Stomach (tissue), 4 donors: ENCODE measurements at regions not wholly inside any gene's neighbourhood (a gene's known extent, or its start where the extent isn't known, plus 50 kb on each side); places are given as distances from the start of the nearest gene placed in this dataset.

Experiments
- EP300 ChIP-seq: sonication (generic); formaldehyde crosslinking; IDR thresholded peaks from one replicate; pipeline ENCODE4 v1.6.1; 2017; ENCODE audit warnings: antibody characterized with exemption
- POLR2A ChIP-seq, 4 donors: fragments of 450-650 bp; IDR thresholded peaks; one replicate each; pipeline ENCODE4 v1.6.1; 2016; ENCODE audit warnings: antibody characterized with exemption in 4 of 4, control low read depth in 2 of 4, mild to moderate bottlenecking in 1 of 4, moderate library complexity in 1 of 4
- TF ChIP-seq, protein P1 (sequence below), 7 experiments: fragments of 450-650 bp in 4 of 7; fragments of 200-600 bp in 3 of 7; sonication (generic) in 3 of 7; IDR thresholded peaks; one replicate each; pipeline ENCODE4 v1.5.1; 2016 to 2019; ENCODE audit warnings: antibody characterized with exemption in 7 of 7, control low read depth in 2 of 7, mild to moderate bottlenecking in 1 of 7

DNA sequence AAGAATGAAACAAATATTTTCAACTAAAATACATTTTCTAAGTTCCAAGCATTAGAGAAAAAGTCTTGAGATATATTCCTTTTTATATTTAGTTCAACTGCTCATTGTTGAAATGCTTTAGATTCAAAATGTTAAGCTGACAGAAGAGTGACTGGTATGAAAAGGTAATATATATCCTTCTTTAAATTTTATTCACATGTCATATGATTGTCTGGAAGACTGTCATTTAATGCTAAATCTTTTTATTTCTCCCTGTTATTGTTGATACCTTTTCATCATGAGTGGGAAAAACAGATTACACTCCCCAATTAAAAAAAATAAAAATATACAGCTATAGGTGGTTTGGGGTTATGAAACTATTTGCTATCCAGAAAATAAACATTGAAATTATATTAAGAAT lies 965.4 kb downstream of the JRKL start:
- TF ChIP-seq, protein P1, sequence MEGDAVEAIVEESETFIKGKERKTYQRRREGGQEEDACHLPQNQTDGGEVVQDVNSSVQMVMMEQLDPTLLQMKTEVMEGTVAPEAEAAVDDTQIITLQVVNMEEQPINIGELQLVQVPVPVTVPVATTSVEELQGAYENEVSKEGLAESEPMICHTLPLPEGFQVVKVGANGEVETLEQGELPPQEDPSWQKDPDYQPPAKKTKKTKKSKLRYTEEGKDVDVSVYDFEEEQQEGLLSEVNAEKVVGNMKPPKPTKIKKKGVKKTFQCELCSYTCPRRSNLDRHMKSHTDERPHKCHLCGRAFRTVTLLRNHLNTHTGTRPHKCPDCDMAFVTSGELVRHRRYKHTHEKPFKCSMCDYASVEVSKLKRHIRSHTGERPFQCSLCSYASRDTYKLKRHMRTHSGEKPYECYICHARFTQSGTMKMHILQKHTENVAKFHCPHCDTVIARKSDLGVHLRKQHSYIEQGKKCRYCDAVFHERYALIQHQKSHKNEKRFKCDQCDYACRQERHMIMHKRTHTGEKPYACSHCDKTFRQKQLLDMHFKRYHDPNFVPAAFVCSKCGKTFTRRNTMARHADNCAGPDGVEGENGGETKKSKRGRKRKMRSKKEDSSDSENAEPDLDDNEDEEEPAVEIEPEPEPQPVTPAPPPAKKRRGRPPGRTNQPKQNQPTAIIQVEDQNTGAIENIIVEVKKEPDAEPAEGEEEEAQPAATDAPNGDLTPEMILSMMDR (IDR thresholded peaks at IDR 0.05): no peak
- TF ChIP-seq EP300: no peak
- no peak for TF ChIP-seq POLR2A (IDR thresholded peaks at IDR 0.05)
